HG02798 (cell line): ENCODE measurements at regions not wholly inside any gene's neighbourhood (a gene's known extent, or its start where the extent isn't known, plus 50 kb on each side); places are given as distances from the start of the nearest gene placed in this dataset.
"Not testable (repeated sequence)": the region's sequence is repeated elsewhere in the genome, so short reads cannot be mapped to it uniquely, and the experiment has no call there.

Source experiments
- ATAC-seq: cut with Tn5 transposase; IDR thresholded peaks from one replicate; pipeline ENCODE4 v1.9.1; 2021; ENCODE audit warnings: mild to moderate bottlenecking; ENCODE audit not compliant: unreplicated experiment, poor library complexity

GRCh38 chr12:83800022-83800421, 1112.6 kb downstream of the SLC6A15 start:
- no peak for ATAC-seq

GRCh38 chr12:83796531-83796930, 1109.8 kb downstream of the TMTC2 start:
- ATAC-seq = no peak

GRCh38 chr12:83793616-83794015, 1106.9 kb downstream of the TMTC2 start:
- no peak for ATAC-seq

DNA sequence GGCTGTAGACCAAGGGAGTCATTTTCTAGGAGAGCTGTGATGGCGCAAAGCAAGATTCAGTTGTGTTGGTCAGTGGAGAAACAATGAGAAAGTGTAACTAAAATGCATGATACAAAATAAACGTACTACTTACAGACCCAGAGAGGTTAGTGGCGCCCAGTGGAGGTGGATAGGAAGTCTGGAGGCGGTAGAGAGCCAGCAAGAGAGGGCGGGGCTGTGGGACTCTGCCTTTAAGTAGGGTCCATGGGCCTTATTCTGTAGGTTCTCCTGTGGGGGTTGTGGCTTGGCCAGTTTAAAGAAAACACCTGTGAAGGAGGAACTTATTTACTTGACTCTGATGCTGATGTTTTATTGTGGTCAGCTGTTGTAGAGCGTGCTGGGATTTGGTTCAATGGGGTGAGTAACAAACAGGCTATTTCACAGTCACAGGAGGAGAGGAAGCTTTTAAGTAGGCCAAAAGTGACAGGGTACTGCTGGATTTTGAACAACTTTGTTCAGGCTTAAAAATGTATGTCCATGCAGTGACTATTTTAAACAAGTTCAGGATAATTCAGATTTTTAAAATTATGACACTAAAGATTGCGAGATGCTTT, 1097.7 kb downstream of the TMTC2 start:
- no peak for ATAC-seq

DNA sequence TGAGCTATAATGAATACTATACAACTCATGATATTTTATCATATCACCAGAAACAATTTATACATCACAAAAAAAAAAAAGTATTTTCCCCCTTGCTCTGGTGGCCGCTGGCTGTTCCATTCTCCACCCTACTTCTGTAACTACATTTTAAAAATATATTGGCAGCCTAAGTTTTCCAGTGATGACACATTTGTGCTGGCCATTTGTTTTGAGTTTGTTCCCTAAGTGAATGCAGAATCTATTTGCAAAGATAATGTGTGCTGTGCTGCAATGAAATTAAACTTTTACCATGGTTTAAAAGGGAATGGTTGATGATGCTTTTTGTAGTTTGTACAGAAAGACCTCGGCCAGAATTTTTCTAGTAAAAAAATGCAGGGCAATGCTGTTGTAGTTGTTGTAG, 1092.8 kb downstream of the TMTC2 start:
- no peak for ATAC-seq

- no peak for ATAC-seq
These were observed 1082.4 kb downstream of the TMTC2 start for GRCh38 chr12:83769151-83769550.

- ATAC-seq = no peak
These were observed 1081.0 kb downstream of the TMTC2 start for GRCh38 chr12:83767723-83768122.

DNA sequence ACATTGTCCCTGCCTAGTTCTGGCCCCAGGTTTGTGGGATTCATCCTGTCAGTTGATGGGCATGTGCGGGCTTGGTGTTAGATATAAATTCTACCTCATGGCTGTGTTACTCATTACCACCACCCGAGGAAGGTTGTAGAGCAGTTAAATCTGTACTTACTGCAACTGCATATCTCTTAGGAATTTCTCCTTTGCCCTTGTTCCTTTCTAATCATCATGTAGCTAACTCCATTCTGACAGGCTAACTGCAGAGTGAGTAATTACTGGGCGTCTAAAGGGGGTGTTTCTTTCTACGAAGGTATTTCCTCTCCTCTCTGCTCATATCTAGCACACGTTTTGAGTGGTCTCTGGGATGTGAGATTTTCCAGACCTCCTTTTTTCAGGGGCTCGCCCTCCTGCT, 1076.7 kb downstream of the TMTC2 start:
- ATAC-seq = no peak

GRCh38 chr12:83759906-83760305, 1073.2 kb downstream of the TMTC2 start:
- no peak for ATAC-seq

- no peak for ATAC-seq
These were observed 1072.4 kb downstream of the TMTC2 start for GRCh38 chr12:83758888-83759631.

DNA sequence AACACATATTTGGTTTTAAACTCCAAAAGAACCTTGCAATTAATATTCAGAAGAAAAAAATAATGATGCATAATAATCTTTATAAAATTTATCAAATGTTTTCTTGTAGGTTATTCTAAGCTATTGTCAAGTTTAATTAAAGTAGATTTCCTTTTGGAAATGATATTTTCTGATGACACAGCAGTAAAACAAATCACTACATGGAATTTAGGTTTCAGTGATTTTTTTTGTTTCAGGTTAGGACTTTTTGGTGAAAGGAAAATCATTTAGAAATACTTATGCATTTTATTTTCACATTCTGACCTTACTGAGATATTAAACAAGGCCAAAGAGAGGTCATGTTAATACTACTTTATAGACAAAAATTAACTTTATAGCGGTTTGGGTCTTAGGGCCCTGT, 1067.2 kb downstream of the TMTC2 start:
- ATAC-seq = no peak

DNA sequence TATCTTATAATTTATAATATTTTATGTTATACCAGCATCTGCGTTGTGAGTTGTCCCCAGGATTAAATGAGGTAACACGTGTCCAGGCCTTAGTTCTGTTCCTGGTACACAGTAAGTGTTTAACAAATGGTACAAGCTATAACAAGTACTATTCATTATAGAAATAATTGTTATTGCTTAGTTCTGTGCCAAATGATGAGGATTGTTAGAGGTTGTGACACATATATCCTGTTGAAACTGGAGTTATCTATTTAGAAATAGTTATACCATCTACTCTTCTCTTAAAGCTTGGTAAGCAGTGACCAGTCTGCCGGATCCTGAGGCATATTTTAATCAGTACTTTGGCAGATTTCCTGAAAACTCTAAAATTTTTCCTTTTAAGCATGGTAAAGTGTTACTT, 1066.5 kb downstream of the TMTC2 start:
- ATAC-seq = no peak

- no peak for ATAC-seq
These were observed 1052.9 kb downstream of the TMTC2 start for GRCh38 chr12:83739607-83740006.

- no peak for ATAC-seq
These were observed 1024.1 kb downstream of the TMTC2 start for GRCh38 chr12:83710851-83711250.

DNA sequence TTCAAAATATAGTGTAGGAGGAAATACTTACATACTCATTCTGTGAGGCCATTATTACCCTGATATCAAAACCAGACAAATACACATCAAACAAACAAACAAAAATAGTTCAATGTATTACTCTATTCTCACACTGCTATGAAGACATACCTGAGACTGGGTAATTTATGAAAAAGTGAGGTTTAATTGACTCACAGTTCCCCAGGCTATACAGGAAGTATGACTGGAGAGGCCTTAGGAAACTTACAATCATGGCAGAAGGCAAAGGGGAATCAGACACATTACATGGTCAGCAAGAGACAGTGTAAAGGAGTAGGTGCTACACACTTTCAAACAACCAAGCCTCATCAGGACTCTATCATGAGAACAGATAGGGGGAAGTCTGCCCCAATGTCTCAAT, 1023.2 kb downstream of the TMTC2 start:
- ATAC-seq = no peak

DNA sequence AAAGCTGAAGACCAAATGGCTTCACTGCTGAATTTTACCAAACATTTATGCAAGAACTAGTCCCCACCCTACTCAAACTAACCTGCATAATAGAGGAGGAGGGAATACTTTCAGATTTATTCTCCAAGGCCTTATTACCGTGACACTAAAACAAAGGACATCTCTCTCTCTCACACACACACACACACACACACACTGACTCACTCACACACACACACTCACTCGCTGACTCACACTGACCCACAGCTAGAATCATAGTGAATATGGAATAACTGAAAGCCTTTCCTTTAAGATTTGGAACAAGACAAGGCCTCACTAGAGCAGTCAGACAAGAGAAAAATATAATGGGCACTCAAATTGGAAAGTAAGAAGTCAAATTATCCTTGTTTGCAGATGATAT, 1014.1 kb downstream of the TMTC2 start:
- ATAC-seq = no peak

DNA sequence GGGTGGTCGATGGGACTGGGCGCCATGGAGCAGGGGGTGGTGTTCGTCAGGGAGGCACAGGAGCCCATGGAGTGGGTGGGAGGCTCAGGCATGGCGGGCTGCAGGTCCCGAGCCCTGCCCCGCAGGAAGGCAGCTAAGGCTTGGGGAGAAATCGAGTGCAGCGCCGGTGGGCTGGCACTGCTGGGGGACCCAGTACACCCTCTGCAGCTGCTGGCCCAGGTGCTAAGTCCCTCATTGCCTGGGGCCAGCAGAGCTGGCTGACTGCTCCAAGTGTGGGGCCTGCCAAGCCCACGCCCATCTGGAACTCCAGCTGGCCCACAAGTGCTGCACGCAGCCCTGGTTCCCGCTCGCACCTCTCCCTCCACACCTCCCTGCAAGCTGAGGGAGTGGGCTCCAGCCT, 1009.6 kb downstream of the TMTC2 start:
- not testable (repeated sequence) for ATAC-seq

DNA sequence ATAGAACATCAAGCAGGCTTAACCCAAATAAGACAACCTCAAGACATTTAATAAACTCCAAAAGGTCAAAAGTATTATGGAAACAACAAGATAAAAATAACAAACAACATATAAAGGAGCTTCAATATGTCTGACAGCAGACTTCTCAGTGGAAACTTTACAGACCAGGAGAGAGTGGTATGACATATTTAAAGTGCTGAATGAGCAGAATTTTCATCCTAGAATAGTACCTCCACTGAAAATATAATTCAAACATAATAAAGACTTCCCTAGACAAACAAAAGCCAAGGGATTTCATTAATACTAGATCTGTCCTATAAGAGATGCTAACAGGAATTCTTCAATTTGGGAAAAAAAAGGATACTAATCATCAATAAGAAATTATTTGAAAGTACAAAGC, 1005.0 kb downstream of the TMTC2 start:
- ATAC-seq = no peak

DNA sequence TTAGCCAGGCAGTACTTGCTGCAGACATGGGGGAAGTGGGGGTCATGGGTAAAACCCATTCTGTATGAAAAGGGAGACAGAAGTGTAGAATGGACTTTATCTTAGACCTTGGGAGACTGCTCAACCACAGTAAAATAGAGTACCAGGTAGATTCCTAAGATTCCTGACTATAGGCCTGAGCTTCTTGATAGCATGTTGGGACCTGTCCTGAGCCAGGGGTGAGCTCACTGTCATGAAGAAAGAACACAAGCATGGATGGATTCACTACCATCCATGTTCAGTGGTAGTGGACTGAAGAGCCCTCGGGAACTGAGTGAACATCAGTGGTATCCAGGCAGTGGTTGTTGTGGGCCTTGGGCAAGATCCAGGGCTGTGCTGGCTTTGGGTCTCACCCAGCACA, 1003.8 kb downstream of the TMTC2 start:
- no peak for ATAC-seq

GRCh38 chr12:83689333-83689732, 1002.6 kb downstream of the TMTC2 start:
- ATAC-seq = no peak

DNA sequence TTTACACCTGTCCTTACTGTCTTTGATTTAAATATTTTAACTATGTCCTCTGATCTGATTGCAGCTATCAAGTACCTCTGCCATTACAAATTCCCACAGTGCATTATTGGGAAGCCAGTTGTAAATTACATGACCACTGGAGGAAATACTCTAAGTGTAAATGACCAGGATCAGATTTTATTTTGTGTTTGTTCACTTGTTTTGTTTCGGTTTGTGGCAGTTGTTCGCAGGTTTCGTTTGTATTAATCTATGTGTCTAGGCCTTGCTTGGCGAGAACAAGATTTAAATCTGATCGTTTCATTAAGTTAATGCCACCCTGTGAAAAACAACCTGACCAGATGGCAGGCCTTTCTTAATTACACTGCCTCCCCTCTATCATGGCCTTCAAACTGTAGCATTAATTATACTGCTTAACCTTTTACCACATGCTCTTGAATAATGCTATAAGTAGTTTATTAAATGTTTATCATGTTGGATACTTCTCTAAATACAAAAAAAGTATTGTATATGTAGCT, 990.1 kb downstream of the TMTC2 start:
- ATAC-seq = no peak

DNA sequence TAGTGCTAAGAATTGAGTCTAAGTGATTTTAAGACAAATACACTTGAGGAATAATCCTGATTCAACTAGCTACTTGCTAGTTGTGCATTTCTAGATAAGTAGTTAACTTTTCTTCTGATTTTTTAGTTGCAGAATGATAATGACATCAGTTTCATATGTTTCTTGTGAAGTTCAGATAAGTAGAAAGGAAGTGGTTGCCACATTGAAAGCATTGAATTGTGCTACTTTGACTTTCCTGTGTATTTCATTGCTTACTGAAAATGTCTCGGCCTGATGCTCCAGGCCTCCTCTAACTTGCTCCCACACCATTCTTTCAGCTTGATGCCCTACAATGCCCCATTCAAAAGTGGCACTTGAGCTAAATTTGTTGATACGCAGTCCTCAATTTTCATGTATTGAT, 980.0 kb downstream of the TMTC2 start:
- ATAC-seq = no peak
